ENCODE measurements at regions not wholly inside any gene's neighbourhood (a gene's known extent, or its start where the extent isn't known, plus 50 kb on each side); places are given as distances from the start of the nearest gene placed in this dataset.

DNA sequence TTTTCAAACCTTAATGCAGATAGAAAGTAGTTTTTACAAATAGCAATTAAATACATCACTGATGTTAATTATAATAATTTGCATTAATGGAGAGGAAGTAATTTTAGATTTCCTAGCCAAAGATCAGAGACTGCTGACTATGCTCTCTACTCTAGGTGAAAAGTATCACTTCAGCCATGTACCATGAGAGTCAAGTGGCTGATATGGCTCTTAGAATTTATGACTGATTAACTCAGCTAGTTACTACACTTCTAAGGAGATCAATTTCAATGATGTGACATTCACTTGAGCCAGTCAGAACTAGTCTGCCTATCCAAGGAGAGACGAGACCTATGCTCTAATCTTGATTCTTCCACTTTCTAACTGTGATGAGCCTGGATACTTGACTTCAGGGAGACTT is 405.7 kb upstream of the RORA start:
- no peak overlapping the region for H3K9ac ChIP-seq (ENCODE audit: low read length)
- no peak overlapping the region for H2AFZ ChIP-seq (ENCODE audit: low read depth, low read length)
- H3K27me3 ChIP-seq (ENCODE audit: insufficient read depth, low read depth, low read length) = no peaks in the 10 kb centered on the region
- H3K4me2 ChIP-seq (ENCODE audit: low read length) = no peak overlapping the region
- TF ChIP-seq EP300 (conservative IDR thresholded peaks at IDR 0.05; ENCODE audit: poor library complexity, severe bottlenecking) (no peak), RAD21 (conservative IDR thresholded peaks at IDR 0.05) (no peak), CTCF (IDR thresholded peaks at IDR 0.05; ENCODE audit: poor library complexity, severe bottlenecking) (no peak), REST (IDR thresholded peaks at IDR 0.05; ENCODE audit: borderline replicate concordance) (no peak), SMC3 (conservative IDR thresholded peaks at IDR 0.05; ENCODE audit: poor library complexity) (no peak), MXI1 (conservative IDR thresholded peaks at IDR 0.05; ENCODE audit: poor library complexity, severe bottlenecking) (no peak), POLR2AphosphoS5 (IDR thresholded peaks at IDR 0.05) (no peak), TAF1 (IDR thresholded peaks at IDR 0.05; ENCODE audit: low read depth) (no peak), EZH2 (IDR thresholded peaks at IDR 0.05; ENCODE audit: borderline replicate concordance, insufficient read depth, low read length, poor library complexity, severe bottlenecking) (no peak)
- no peaks in the 10 kb centered on the region for H3K9me2 ChIP-seq (ENCODE audit: insufficient read depth, low read length)
- no peaks in the 10 kb centered on the region for H3K9me3 ChIP-seq (ENCODE audit: low read length)
- no peaks in the 10 kb centered on the region for H3F3A ChIP-seq (ENCODE audit: insufficient read depth, low read length, poor library complexity, severe bottlenecking)
- H4K20me1 ChIP-seq (ENCODE audit: insufficient read depth) = no peaks in the 10 kb centered on the region
- H3K79me2 ChIP-seq (replicated peaks; ENCODE audit: insufficient read depth, low read length) = no peaks in the 10 kb centered on the region
- no peak overlapping the region for H3K27ac ChIP-seq (ENCODE audit: low read length)
- no peaks in the 10 kb centered on the region for H3K36me3 ChIP-seq (ENCODE audit: insufficient read depth, low read length)
- no peak overlapping the region for H3K4me3 ChIP-seq (ENCODE audit: low read length)

GRCh38 chr15:61633951-61634350 is 404.8 kb upstream of the RORA start:
- Histone ChIP-seq H3K4me2 (ENCODE audit: low read length) (no peak overlapping the region), H3K27me3 (ENCODE audit: insufficient read depth, low read depth, low read length) (no peaks in the 10 kb centered on the region), H3K9me2 (ENCODE audit: insufficient read depth, low read length) (no peaks in the 10 kb centered on the region), H3K9ac (ENCODE audit: low read length) (no peak overlapping the region), H4K20me1 (ENCODE audit: insufficient read depth) (no peaks in the 10 kb centered on the region), H3K27ac (ENCODE audit: low read length) (no peak overlapping the region), H2AFZ (ENCODE audit: low read depth, low read length) (no peak overlapping the region), H3K9me3 (ENCODE audit: low read length) (no peaks in the 10 kb centered on the region), H3K36me3 (ENCODE audit: insufficient read depth, low read length) (no peaks in the 10 kb centered on the region), H3K4me3 (ENCODE audit: low read length) (no peak overlapping the region), H3F3A (ENCODE audit: insufficient read depth, low read length, poor library complexity, severe bottlenecking) (no peaks in the 10 kb centered on the region), H3K79me2 (replicated peaks; ENCODE audit: insufficient read depth, low read length) (no peaks in the 10 kb centered on the region)
- no peak for TF ChIP-seq MXI1 (conservative IDR thresholded peaks at IDR 0.05; ENCODE audit: poor library complexity, severe bottlenecking)

DNA sequence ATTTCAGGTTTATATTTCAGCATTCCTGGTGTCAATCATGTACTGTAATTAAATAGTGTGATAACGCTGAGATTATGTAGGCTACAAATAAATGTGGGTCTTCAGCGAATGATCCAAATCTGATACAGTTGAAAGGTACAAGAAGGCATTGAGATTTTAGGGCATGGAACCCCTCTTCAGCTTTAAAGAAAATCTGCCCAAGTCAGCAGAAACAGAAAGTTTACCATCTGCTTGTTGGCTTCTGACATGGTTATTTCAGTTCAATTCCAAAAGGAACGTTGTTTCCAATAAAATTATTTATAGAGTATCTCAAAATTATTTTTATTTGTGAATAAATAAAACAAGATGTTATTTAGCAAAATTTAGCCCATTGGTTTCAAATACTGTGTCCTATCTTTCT is 400.2 kb upstream of the RORA start:
- no peaks in the 10 kb centered on the region for H3K79me2 ChIP-seq (replicated peaks; ENCODE audit: insufficient read depth, low read length)
- no peaks in the 10 kb centered on the region for H4K20me1 ChIP-seq (ENCODE audit: insufficient read depth)
- no peaks in the 10 kb centered on the region for H3K9me2 ChIP-seq (ENCODE audit: insufficient read depth, low read length)
- no peak overlapping the region for H3K4me2 ChIP-seq (ENCODE audit: low read length)
- H2AFZ ChIP-seq (ENCODE audit: low read depth, low read length) = no peak overlapping the region
- H3F3A ChIP-seq (ENCODE audit: insufficient read depth, low read length, poor library complexity, severe bottlenecking) = no peaks in the 10 kb centered on the region
- no peak overlapping the region for H3K27ac ChIP-seq (ENCODE audit: low read length)
- H3K36me3 ChIP-seq (ENCODE audit: insufficient read depth, low read length) = no peaks in the 10 kb centered on the region
- no peaks in the 10 kb centered on the region for H3K9me3 ChIP-seq (ENCODE audit: low read length)
- no peak overlapping the region for H3K4me3 ChIP-seq (ENCODE audit: low read length)
- no peak for TF ChIP-seq CTCF (IDR thresholded peaks at IDR 0.05; ENCODE audit: poor library complexity, severe bottlenecking)
- TF ChIP-seq EP300 (conservative IDR thresholded peaks at IDR 0.05; ENCODE audit: poor library complexity, severe bottlenecking) = no peak
- no peak for TF ChIP-seq RAD21 (conservative IDR thresholded peaks at IDR 0.05)
- TF ChIP-seq TAF1 (IDR thresholded peaks at IDR 0.05; ENCODE audit: low read depth) = no peak
- TF ChIP-seq REST (IDR thresholded peaks at IDR 0.05; ENCODE audit: borderline replicate concordance) = no peak
- TF ChIP-seq SMC3 (conservative IDR thresholded peaks at IDR 0.05; ENCODE audit: poor library complexity) = no peak
- no peak for TF ChIP-seq EZH2 (IDR thresholded peaks at IDR 0.05; ENCODE audit: borderline replicate concordance, insufficient read depth, low read length, poor library complexity, severe bottlenecking)
- TF ChIP-seq MXI1 (conservative IDR thresholded peaks at IDR 0.05; ENCODE audit: poor library complexity, severe bottlenecking) = no peak
- TF ChIP-seq POLR2AphosphoS5 (IDR thresholded peaks at IDR 0.05) = no peak
- H3K9ac ChIP-seq (ENCODE audit: low read length) = no peak overlapping the region
- no peaks in the 10 kb centered on the region for H3K27me3 ChIP-seq (ENCODE audit: insufficient read depth, low read depth, low read length)

Data from neural cell (in vitro differentiated cells).